Parathyroid adenoma (tissue), 2 donors: ENCODE measurements at regions not wholly inside any gene's neighbourhood (a gene's known extent, or its start where the extent isn't known, plus 50 kb on each side); places are given as distances from the start of the nearest gene placed in this dataset.

Experiments
- H2AFZ ChIP-seq: fragments of 300-600 bp; sonication (generic); one replicate; pipeline ENCODE4 v1.7.0; 2017; ENCODE audit warnings: antibody characterized with exemption, mild to moderate bottlenecking
- H3K27ac ChIP-seq: fragments of 300-600 bp; sonication (generic); one replicate; pipeline ENCODE4 v1.7.0; 2017
- H3K27me3 ChIP-seq: fragments of 300-600 bp; sonication (generic); one replicate; pipeline ENCODE4 v1.7.0; 2017; ENCODE audit warnings: low read length; ENCODE audit not compliant: control insufficient read depth, insufficient read depth
- H3K36me3 ChIP-seq: fragments of 300-600 bp; sonication (generic); one replicate; pipeline ENCODE4 v1.7.0; 2017; ENCODE audit warnings: low read length; ENCODE audit not compliant: control insufficient read depth, insufficient read depth
- H3K4me1 ChIP-seq: fragments of 300-600 bp; sonication (generic); one replicate; pipeline ENCODE4 v1.7.0; 2017; ENCODE audit warnings: control low read depth
- H3K4me2 ChIP-seq: fragments of 300-600 bp; sonication (generic); one replicate; pipeline ENCODE4 v1.7.0; 2017; ENCODE audit warnings: low read length
- H3K4me3 ChIP-seq: fragments of 300-600 bp; sonication (generic); one replicate; pipeline ENCODE4 v1.7.0; 2017; ENCODE audit warnings: low read depth, low read length
- H3K79me2 ChIP-seq: fragments of 300-600 bp; sonication (generic); one replicate; pipeline ENCODE4 v1.7.0; 2017; ENCODE audit warnings: control low read depth
- H3K9ac ChIP-seq: fragments of 300-600 bp; sonication (generic); one replicate; pipeline ENCODE4 v1.7.0; 2017; ENCODE audit warnings: mild to moderate bottlenecking
- H3K9me3 ChIP-seq: fragments of 300-600 bp; sonication (generic); one replicate; pipeline ENCODE4 v1.7.0; 2017; ENCODE audit warnings: low read length; ENCODE audit not compliant: control insufficient read depth
- TF ChIP-seq, protein P1 (sequence below): fragments of 300-600 bp; sonication (generic); IDR thresholded peaks from one replicate; pipeline ENCODE4 v1.7.0; 2017; ENCODE audit warnings: antibody characterized with exemption, mild to moderate bottlenecking
- donor health status: primary hyperparathyroidism.

DNA sequence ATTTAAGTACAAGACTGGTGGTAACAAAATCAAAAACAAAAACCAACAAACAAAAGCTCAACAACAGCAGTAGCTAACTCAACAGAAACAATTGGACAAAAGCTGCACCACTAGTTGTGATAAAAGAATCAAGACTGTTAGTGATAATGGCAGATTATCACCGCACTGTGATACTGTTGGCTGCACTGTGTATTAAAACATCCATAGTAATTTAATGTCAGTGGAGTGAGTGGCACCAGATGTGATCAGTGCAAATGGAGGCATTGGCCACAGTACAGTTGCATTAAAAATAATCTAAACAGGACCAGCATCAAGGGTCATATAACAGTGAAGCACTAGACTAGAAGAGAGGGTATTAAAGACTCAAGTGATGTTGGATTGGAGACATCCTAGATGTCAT is 1341.3 kb downstream of the MRPL39 start:
- no peaks in the 10 kb centered on the region for H3K9me3 ChIP-seq
- no peak overlapping the region for H2AFZ ChIP-seq
- no peaks in the 10 kb centered on the region for H3K36me3 ChIP-seq
- H3K4me2 ChIP-seq: no peak overlapping the region
- H3K27me3 ChIP-seq: no peaks in the 10 kb centered on the region
- H3K27ac ChIP-seq: no peak overlapping the region
- H3K79me2 ChIP-seq: no peaks in the 10 kb centered on the region
- H3K9ac ChIP-seq: no peak overlapping the region
- H3K4me3 ChIP-seq: no peak overlapping the region
- no peaks in the 10 kb centered on the region for H3K4me1 ChIP-seq
- TF ChIP-seq, protein P1, sequence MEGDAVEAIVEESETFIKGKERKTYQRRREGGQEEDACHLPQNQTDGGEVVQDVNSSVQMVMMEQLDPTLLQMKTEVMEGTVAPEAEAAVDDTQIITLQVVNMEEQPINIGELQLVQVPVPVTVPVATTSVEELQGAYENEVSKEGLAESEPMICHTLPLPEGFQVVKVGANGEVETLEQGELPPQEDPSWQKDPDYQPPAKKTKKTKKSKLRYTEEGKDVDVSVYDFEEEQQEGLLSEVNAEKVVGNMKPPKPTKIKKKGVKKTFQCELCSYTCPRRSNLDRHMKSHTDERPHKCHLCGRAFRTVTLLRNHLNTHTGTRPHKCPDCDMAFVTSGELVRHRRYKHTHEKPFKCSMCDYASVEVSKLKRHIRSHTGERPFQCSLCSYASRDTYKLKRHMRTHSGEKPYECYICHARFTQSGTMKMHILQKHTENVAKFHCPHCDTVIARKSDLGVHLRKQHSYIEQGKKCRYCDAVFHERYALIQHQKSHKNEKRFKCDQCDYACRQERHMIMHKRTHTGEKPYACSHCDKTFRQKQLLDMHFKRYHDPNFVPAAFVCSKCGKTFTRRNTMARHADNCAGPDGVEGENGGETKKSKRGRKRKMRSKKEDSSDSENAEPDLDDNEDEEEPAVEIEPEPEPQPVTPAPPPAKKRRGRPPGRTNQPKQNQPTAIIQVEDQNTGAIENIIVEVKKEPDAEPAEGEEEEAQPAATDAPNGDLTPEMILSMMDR: no peak

DNA sequence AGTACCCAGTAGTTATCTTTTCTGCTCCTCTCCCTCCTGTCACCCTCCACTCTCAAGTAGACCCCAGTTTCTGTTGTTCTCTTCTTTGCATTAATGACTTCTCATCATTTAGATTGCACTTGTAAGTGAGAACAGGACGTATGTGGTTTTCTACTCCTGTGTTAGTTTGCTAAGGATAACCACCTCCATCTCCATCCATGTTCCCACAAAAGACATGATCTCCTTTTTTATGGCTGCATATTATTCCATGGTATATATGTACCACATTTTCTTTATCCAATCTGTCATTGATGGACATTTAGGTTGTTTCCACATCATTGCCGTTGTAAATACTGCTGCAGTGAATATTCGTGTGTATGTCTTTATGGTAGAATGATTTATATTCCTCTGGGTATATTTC is 1346.5 kb downstream of the MRPL39 start:
- H3K4me2 ChIP-seq: no peak overlapping the region
- H2AFZ ChIP-seq: no peak overlapping the region
- TF ChIP-seq, protein P1: no peak
- no peaks in the 10 kb centered on the region for H3K27me3 ChIP-seq
- no peaks in the 10 kb centered on the region for H3K9me3 ChIP-seq
- H3K27ac ChIP-seq: no peak overlapping the region
- no peaks in the 10 kb centered on the region for H3K79me2 ChIP-seq
- H3K4me1 ChIP-seq: no peaks in the 10 kb centered on the region
- H3K4me3 ChIP-seq: no peak overlapping the region
- H3K36me3 ChIP-seq: no peaks in the 10 kb centered on the region
- no peak overlapping the region for H3K9ac ChIP-seq

GRCh38 chr21:24259241-24259640 is 1348.0 kb downstream of the MRPL39 start:
- Histone ChIP-seq H3K27ac (no peak overlapping the region), H3K9me3 (no peaks in the 10 kb centered on the region), H3K4me2 (no peak overlapping the region), H3K9ac (no peak overlapping the region), H3K36me3 (no peaks in the 10 kb centered on the region), H2AFZ (no peak overlapping the region), H3K4me3 (no peak overlapping the region), H3K27me3 (no peaks in the 10 kb centered on the region), H3K4me1 (no peaks in the 10 kb centered on the region), H3K79me2 (no peaks in the 10 kb centered on the region)
- TF ChIP-seq, protein P1: no peak

DNA sequence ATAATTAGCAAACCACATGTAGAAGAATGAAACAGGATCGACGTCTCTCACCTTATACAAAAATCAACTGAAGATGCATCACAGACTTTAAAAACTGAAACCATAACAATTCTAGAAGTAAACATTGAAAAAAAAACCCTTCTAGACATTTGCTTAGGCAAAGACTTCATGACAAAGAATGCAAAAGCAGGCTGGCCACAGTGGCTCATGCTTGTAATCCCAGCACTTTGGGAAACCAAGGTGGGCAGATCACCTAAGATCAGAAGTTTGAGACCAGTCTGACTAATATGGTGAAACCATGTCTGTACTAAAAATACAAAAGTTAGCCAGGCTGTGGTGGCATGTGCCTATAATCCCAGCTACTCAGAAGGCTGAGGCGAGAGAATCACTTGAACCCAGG is 1351.7 kb downstream of the MRPL39 start:
- Histone ChIP-seq H3K4me3 (no peak overlapping the region), H3K79me2 (no peaks in the 10 kb centered on the region), H2AFZ (no peak overlapping the region), H3K9ac (no peak overlapping the region), H3K27ac (no peak overlapping the region), H3K27me3 (no peaks in the 10 kb centered on the region), H3K9me3 (no peaks in the 10 kb centered on the region), H3K4me2 (no peak overlapping the region), H3K36me3 (no peaks in the 10 kb centered on the region), H3K4me1 (no peaks in the 10 kb centered on the region)
- TF ChIP-seq, protein P1: no peak

- H3K27me3 ChIP-seq: no peaks in the 10 kb centered on the region
- no peaks in the 10 kb centered on the region for H3K79me2 ChIP-seq
- no peak overlapping the region for H2AFZ ChIP-seq
- H3K9me3 ChIP-seq: no peaks in the 10 kb centered on the region
- no peak overlapping the region for H3K4me3 ChIP-seq
- H3K36me3 ChIP-seq: no peaks in the 10 kb centered on the region
- no peak overlapping the region for H3K9ac ChIP-seq
- no peak overlapping the region for H3K4me2 ChIP-seq
- H3K27ac ChIP-seq: no peak overlapping the region
- TF ChIP-seq, protein P1: no peak
- no peaks in the 10 kb centered on the region for H3K4me1 ChIP-seq
These were observed 1381.8 kb downstream of the MRPL39 start for GRCh38 chr21:24225431-24225830.
